A673 (cell line): ENCODE measurements at regions not wholly inside any gene's neighbourhood (a gene's known extent, or its start where the extent isn't known, plus 50 kb on each side); places are given as distances from the start of the nearest gene placed in this dataset.

Source experiments
- BruUV-seq: library from RNA; stranded (reverse); fragments of 400-500 nt; replicated peaks from 2 replicates; lab custom pipeline; 2021; lab: Mats Ljungman, UMichigan
- CTCF ChIA-PET: fragments of 300-600 bp; sonication (Branson Sonifier 250); formaldehyde crosslinking; loops from one replicate; lab custom pipeline; 2022; ENCODE audit warnings: antibody characterized with exemption; lab: Charles Lee
- POLR2A ChIA-PET: fragments of 300-600 bp; sonication (Branson Sonifier 250); formaldehyde crosslinking; loops from one replicate; lab custom pipeline; 2022; ENCODE audit warnings: antibody characterized with exemption; ENCODE audit not compliant: low non-redundant PET; lab: Charles Lee
- DNase-seq: peaks from one replicate; pipeline ENCODE4 v3.0.0-alpha.2; 2015; ENCODE audit warnings: low spot score
- H3K27ac ChIP-seq: fragments of 200-600 bp; sonication (generic); 2 replicates; pipeline ENCODE4 v1.5.1; 2016; ENCODE audit warnings: mixed run types, low read depth, mild to moderate bottlenecking, mixed read lengths, antibody characterized with exemption, low read length; ENCODE audit not compliant: poor library complexity, severe bottlenecking
- H3K27me3 ChIP-seq: fragments of 200-600 bp; sonication (generic); replicated peaks from 2 replicates; pipeline ENCODE4 v1.6.1; 2017; ENCODE audit warnings: mixed run types, low read depth, mild to moderate bottlenecking, mixed read lengths, antibody characterized with exemption, low read length; ENCODE audit not compliant: insufficient read depth, poor library complexity
- H3K36me3 ChIP-seq: fragments of 200-600 bp; sonication (generic); 2 replicates; pipeline ENCODE4 v1.6.1; 2016; ENCODE audit warnings: mixed run types, mild to moderate bottlenecking, mixed read lengths, antibody characterized with exemption, low read length; ENCODE audit not compliant: insufficient read depth, poor library complexity, severe bottlenecking
- H3K4me1 ChIP-seq: fragments of 200-600 bp; sonication (generic); 2 replicates; pipeline ENCODE4 v1.6.1; 2017; ENCODE audit warnings: mixed run types, mild to moderate bottlenecking, mixed read lengths, antibody characterized with exemption, low read length; ENCODE audit not compliant: insufficient read depth, poor library complexity, severe bottlenecking
- H3K4me3 ChIP-seq: fragments of 200-600 bp; sonication (generic); 2 replicates; pipeline ENCODE4 v1.5.1; 2016; ENCODE audit warnings: low read depth, mixed run types, mild to moderate bottlenecking, mixed read lengths, low read length; ENCODE audit not compliant: poor library complexity, severe bottlenecking
- H3K9me3 ChIP-seq: fragments of 200-600 bp; sonication (generic); 2 replicates; pipeline ENCODE4 v1.6.1; 2016; ENCODE audit warnings: mixed run types, low read depth, mild to moderate bottlenecking, mixed read lengths, antibody characterized with exemption, low read length; ENCODE audit not compliant: poor library complexity, severe bottlenecking
- CTCF ChIP-seq: fragments of 300-800, 200-600 bp; sonication (generic); conservative IDR thresholded peaks from 2 replicates; pipeline ENCODE4 v1.5.1; 2017; ENCODE audit warnings: low read depth, mild to moderate bottlenecking, antibody characterized with exemption, low read length, moderate library complexity, mixed read lengths
- EZH2 ChIP-seq: fragments of 200-600 bp; sonication (generic); IDR thresholded peaks from 2 replicates; pipeline ENCODE4 v1.6.1; 2017; ENCODE audit warnings: borderline replicate concordance, low read depth, mild to moderate bottlenecking, mixed read lengths, antibody characterized with exemption, low read length; ENCODE audit not compliant: poor library complexity, severe bottlenecking
- intact Hi-C: fragments of 100-400 bp; cut with micrococcal nuclease; formaldehyde crosslinking; loops from one replicate; pipeline ENCODE4 v1.10.0; 2022; ENCODE audit not compliant: unreplicated experiment

- Histone ChIP-seq H3K27me3 (no peaks in the 10 kb centered on the region), H3K27ac (no peak overlapping the region), H3K4me1 (no peaks in the 10 kb centered on the region), H3K9me3 (no peaks in the 10 kb centered on the region), H3K36me3 (no peaks in the 10 kb centered on the region), H3K4me3 (no peak overlapping the region)
- no peak for TF ChIP-seq EZH2
- TF ChIP-seq CTCF, result no peak
- no TSS peak for BruUV-seq
- CTCF ChIA-PET, result no interaction called here
- intact Hi-C loops, result no loop called here
- no peak for DNase-seq
- POLR2A ChIA-PET, result no interaction called here
Measured at GRCh38 chr4:27930291-27930690, 1069.7 kb downstream of the STIM2 start.

DNA sequence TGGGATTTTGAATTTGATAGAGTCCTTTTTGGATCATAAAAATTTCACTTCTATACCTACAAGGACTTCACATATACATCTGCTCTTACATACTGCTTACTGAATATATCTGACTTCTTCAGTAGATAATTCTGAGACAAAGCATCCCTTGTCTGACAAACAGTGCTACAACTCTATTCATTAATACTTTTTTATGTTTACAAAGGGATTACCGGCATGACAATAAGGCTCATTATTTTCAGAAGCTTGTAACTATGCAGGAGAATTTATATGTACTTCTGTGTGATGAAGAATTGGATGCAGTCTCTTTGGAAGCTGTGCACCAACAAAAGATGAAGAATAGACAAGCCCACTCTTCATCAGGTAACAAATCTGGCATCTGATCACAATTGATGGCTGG, 1070.3 kb downstream of the STIM2 start:
- Histone ChIP-seq H3K36me3 (no peaks in the 10 kb centered on the region), H3K4me3 (no peak overlapping the region), H3K27me3 (no peaks in the 10 kb centered on the region), H3K4me1 (no peaks in the 10 kb centered on the region), H3K9me3 (no peaks in the 10 kb centered on the region), H3K27ac (no peak overlapping the region)
- POLR2A ChIA-PET, result no interaction called here
- TF ChIP-seq CTCF (no peak), EZH2 (no peak)
- intact Hi-C loops, result no loop called here
- no TSS peak for BruUV-seq
- CTCF ChIA-PET, result no interaction called here
- no peak for DNase-seq

GRCh38 chr4:27931584-27931983, 1070.9 kb downstream of the STIM2 start:
- TF ChIP-seq CTCF (no peak), EZH2 (no peak)
- H3K36me3 ChIP-seq, result no peaks in the 10 kb centered on the region
- intact Hi-C loops, result no loop called here
- ChIA-PET POLR2A (no interaction called here), CTCF (no interaction called here)
- H3K27ac ChIP-seq, result no peak overlapping the region
- H3K27me3 ChIP-seq, result no peaks in the 10 kb centered on the region
- no peak overlapping the region for H3K4me3 ChIP-seq
- H3K9me3 ChIP-seq, result no peaks in the 10 kb centered on the region
- no peaks in the 10 kb centered on the region for H3K4me1 ChIP-seq
- no TSS peak for BruUV-seq
- no peak for DNase-seq

DNA sequence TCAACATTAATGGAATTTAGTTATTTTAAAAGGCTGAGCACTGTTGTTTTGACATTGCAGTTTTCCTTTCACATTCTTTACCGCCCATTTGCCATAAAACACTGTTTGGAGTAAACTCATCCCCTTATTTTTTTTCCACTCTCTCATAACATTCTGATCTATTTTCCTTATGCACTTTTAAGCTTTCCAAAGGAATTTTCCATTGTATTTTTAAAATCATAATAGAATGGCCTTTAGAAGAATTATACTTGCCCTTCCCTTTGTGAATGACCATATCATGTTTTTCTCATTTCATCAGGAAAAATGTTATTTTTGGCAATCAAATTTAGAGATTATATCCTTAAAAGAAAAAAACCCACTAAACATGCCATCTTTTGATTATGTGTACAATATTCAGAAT, 1074.2 kb downstream of the STIM2 start:
- intact Hi-C loops, result no loop called here
- ChIA-PET CTCF (no interaction called here), POLR2A (no interaction called here)
- Histone ChIP-seq H3K4me1 (no peaks in the 10 kb centered on the region), H3K27ac (no peak overlapping the region), H3K27me3 (no peaks in the 10 kb centered on the region), H3K9me3 (no peaks in the 10 kb centered on the region), H3K36me3 (no peaks in the 10 kb centered on the region), H3K4me3 (no peak overlapping the region)
- BruUV-seq, result no TSS peak
- TF ChIP-seq CTCF (no peak), EZH2 (no peak)
- no peak for DNase-seq
